ENCODE measurements at regions not wholly inside any gene's neighbourhood (a gene's known extent, or its start where the extent isn't known, plus 50 kb on each side); places are given as distances from the start of the nearest gene placed in this dataset.
A peak's percentile ranks its signal among the peaks of the same experiment; 100 is the strongest.

DNA sequence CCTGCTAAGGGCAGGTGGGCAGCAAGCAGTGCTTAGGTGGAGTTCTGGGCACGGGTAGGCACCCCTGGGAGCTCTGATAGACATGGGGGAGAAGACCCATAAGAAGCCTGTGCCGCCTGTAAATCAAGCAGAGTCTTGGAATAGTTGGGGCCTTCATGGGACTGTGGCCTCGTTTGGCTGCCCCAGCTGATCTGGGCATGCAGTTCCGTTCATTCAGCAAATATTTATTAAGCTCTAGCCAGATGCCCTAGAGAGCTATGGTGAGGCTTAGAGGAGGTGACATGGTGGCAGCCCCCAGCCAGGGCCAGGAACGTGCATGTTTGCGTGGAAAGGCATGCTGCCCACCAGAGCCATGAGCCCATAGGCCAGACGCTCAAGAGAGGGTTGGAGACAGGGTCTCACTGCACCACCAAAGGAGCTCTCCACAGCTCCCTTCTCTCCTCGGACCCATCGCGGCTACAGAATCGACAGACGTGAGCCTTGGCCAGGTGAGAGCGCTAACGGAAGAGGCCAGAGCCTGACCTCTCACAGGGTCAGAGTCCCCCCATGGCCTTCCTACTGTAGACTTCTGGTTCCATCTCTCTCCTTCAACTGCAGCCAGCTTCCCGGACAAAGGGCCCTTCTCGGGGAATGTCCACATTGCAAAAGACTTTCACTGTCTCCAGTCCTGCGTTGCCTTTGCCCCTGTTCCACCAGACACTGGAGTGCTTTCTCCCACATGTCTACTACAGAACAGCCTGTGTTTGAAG, 135.7 kb downstream of the INHBB start:
- no peak for DNase-seq

DNA sequence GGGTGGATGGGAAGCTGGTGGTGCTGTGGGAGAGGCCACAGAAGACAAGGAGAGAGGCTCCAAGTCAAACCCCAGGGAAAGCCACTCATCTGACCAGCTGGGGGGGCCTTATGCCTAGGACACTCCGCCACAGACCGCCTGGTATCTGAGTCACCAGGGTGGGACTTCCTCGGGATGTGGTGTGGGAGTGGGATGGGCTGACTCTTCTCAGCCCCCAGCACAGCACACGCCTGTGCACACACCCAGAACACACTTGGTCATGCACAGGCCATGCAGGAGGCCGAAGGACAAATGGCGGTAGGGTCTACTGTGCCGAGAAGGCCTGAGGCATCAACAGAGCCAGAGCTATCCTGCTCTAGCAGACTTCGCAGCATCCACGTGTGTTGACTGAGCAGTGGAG, 136.4 kb downstream of the INHBB start:
- no peak for DNase-seq

DNA sequence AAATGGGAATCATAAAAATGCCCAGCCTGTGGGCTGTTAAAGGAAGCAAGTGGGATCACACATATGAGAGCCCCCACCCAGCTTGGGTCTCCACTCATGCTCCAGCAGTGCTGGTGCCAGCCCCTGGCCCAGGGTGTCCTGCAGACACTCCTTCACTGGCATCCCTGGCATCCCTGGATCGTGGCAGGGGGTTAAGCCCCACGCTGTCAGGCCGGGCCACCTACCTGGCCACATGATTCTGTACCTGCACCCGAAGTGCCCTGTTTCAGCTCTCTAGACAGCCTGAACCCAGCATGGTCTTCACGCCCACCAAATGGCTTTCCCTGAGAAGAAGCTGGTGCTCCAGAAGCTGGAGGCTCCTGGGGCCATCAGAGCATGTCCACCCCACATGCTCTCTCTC, 137.4 kb downstream of the INHBB start:
- no peak for DNase-seq

DNA sequence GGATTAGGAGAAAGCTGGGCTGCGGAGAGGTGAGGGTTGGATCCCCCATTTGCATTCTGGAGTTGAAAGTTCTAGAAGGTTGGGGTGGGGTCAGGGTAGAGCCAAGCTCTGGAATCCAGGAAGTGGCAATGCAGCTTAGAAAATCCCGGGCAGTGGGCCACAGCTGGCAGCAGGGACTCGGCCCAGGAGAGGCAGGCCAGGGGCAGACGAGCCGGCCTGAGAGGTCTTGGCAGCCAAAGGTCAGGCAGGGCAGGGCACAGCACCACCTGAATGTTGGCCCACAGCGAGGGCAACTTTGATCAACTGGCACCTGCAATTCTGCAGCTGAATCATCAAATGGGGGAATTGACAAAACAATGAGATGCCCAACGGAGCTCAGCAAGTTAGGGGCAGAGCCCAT, 139.2 kb downstream of the INHBB start:
- DNase-seq: no peak

GRCh38 chr2:120486441-120486840, 140.5 kb downstream of the INHBB start:
- no peak for DNase-seq

DNA sequence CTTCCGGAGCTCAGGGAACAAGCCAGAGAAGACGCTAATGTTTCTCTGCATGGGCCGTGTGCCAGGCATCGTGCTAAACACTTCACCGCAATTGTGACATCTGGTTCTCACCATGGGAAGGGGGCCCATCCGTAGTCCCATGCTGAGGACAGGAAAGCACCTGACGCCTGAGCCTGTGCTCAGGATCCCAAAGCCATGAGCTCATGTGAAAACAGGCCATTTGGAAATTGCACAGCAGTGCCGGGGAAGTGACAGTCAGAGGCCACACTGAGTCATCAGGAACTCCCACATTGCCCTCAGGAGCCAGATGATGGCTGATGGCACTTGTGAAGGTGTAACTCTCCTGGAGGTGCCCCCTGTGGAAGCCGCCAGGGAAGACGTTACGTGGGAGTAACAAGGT, 141.0 kb downstream of the INHBB start:
- DNase-seq: peak; percentile 44

DNA sequence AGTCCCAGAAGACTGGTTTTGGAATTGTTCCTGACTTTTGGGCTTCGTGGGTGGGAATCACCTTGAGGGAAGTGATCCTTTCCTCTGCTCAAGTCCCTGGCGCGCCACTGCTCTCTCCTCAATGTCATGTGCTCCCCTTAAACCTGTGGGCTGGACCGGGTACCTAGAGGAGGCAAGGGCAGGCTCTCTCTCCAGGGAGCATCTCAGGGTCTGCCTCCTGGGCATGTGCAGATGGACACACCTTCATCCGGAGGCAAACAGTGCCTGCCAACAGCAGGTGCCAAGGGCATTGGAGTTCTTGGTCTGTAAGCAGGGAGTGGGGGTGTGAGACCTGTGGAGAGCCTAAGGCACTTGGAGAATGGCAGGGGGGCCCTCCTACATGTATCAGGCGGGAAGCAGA, 142.6 kb downstream of the INHBB start:
- DNase-seq: no peak

GRCh38 chr2:120489023-120489422, 143.1 kb downstream of the INHBB start:
- DNase-seq: no peak

- no peak for DNase-seq
These were observed 144.3 kb downstream of the INHBB start for GRCh38 chr2:120490091-120490798.

DNA sequence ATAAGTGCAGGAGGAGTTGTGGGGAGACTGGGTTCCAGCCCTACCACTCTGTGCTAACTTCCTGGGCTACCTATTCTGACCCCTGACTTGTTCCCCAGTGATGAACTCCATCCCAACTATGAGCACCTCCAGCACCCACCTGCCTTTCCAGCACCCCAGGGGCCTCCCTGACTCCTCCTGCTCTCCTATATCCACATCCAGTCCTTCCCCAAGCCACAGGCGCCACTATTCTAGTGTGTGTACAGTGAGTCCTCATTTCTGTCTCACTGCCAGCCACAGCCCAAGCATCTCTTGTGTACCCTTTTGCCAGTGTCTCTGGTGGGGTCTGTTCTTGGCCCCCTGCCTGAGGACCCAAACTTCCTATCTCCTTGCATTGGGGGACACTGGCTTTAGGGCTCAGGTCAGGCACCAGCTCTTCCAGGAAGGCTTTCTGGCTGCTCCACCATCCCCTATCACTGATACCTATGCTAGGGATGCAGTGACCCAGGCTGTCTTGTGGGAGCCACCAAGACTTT, 145.2 kb downstream of the INHBB start:
- no peak for DNase-seq

- no peak for DNase-seq
These were observed 147.3 kb downstream of the INHBB start for GRCh38 chr2:120493231-120493630.

DNA sequence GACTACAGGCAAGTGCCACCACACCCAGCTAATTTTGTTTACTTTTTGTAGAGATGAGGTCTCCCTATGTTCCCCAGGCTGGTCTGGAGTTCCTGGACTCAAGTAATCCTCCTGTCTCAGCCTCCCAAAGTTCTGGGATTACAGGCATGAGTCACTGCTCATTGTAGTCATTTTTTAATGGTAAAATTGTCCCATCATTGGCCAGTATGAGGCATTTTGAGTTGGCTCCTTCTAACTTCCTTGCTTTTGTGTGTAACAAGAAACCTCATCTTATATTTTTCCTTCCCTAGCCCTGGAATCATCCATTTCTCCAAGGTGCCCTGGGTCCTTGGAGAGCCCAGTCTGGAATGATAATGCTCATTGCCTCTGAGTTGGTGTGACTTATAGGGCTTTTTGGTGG, 148.5 kb downstream of the INHBB start:
- no peak for DNase-seq

- no peak for DNase-seq
These were observed 149.7 kb downstream of the INHBB start for GRCh38 chr2:120495586-120495985.

DNA sequence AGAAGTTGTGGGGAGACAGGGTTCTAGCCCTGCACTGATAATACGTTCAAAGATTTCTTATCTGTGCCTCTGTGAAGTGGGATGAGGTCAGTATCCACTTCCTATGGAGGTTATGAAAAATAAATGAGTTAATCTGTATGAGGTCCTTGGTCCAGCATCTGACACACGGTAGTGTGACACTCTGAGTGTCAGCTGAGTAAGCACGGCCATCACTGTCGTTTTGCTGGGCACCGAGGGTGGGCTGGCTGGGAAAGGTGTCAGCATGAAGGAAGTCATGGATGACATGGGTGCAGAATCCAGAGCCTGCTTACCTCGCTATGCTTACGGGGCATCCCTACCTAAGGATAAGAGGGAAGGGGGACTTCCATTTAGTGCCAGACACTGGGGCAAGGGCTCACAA, 150.3 kb downstream of the INHBB start:
- DNase-seq: no peak

GRCh38 chr2:120496759-120497158, 150.8 kb downstream of the INHBB start:
- no peak for DNase-seq

GRCh38 chr2:120497261-120497977, 151.5 kb downstream of the INHBB start:
- DNase-seq: no peak

- no peak for DNase-seq
These were observed 152.2 kb downstream of the INHBB start for GRCh38 chr2:120498121-120498520.

DNA sequence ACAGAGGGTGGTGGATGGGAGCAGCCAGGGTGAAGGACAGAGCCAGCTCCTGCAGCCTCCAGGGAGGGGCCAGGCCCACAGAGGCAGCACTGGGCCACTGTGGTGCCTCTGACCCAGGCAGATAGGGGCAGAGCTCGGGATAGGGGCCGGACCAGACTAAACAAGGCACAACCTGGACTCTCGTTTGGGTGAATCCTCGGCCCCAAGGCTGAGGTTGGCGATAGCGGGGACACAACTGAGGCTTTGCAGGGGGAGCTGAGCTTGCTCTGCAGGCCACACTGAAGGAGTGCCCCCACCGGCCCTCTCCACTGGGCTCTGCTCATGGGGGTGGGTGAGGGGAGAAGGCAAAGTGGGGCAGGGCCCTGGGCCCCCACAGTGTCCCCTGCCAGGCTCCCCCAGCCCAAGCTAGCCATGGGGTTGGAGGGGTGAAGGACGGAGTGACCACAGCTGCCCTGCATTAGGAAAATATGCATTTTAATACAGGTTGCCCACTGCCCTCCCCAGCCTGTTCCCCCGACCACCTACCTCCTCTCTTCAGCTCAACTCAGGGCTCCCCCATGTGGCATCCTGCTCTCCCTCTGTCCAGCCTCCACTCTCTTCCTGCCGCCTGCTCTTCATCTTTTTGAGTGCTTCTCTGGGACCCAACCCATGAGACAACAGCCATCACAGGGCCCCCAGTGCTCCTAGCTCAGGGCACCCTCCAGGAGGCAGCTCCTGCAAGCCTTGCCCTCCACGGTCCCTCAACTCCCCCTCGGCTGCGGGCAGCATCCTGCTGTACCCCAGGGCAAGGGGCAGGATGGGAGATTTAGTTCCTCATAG, 152.8 kb downstream of the INHBB start:
- no peak for DNase-seq

DNA sequence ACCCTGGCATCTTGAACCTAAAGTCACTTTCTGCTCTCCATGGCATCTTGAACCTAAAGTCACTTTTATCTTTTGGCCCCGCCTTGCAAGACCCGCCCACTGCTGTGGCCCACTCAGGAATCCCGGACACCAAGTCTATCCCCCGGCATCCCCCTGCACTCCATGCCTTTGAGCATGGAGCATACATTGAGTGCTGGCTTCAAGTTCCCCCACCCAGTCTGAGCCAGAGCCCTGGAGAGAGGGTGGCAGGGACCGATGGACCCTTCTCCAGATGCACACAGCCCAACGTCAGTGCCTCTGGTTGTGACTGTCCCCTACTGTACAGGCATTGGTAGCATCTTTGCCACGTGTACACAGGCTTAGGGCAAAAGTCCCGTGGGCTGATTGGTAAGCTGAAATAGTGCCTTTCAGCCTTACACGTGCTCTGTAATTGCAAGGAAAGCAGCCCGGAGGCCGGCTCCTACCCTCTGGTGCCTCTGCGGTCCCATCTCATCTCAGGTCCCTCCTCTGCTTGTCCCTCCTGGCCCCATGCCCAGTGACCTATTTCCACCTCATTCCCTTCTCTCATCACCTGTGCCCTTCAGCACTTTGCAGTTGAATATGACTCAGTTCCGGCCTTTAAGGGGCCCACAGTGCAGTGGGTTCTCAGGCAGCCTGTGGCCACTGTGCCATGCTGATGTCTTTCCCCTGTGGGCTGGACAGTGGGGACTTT, 154.0 kb downstream of the INHBB start:
- DNase-seq: no peak

- DNase-seq: no peak
These were observed 155.7 kb downstream of the INHBB start for GRCh38 chr2:120501591-120501990.

GRCh38 chr2:120502357-120502756, 156.4 kb downstream of the INHBB start:
- DNase-seq: no peak

GRCh38 chr2:120502761-120503160, 156.8 kb downstream of the INHBB start:
- DNase-seq: no peak
